H1 (cell line): ENCODE measurements at regions not wholly inside any gene's neighbourhood (a gene's known extent, or its start where the extent isn't known, plus 50 kb on each side); places are given as distances from the start of the nearest gene placed in this dataset.

Experiments used
- RAD21 ChIP-seq, 2 experiments: IDR thresholded peaks in 1 of 2; conservative IDR thresholded peaks in 1 of 2; 2 replicates each; pipeline ENCODE4 v1.6.1; 2011; ENCODE audit warnings: low read depth in 2 of 2, low read length in 2 of 2, improper control_type of control experiment in 1 of 2, inconsistent platforms in 1 of 2, mild to moderate bottlenecking in 1 of 2, moderate library complexity in 1 of 2
- TAF7 ChIP-seq: optimal IDR thresholded peaks from 2 replicates; pipeline ENCODE3; 2011; ENCODE audit warnings: low read depth, mild to moderate bottlenecking, inconsistent platforms, low read length, moderate library complexity, borderline replicate concordance

- TF ChIP-seq RAD21 (IDR thresholded peaks at IDR 0.05 in 1 of 2, conservative IDR thresholded peaks at IDR 0.05 in 1 of 2; ENCODE audit: low read depth in 2 of 2, low read length in 2 of 2) = no peak
- no peak for TF ChIP-seq TAF7
- TF ChIP-seq, all 59 proteins: peak for 0
These were observed 237.5 kb upstream of the SALL1 start (continued) for GRCh38 chr16:51388516-51388951.
